GM18951 (cell line): ENCODE measurements at regions not wholly inside any gene's neighbourhood (a gene's known extent, or its start where the extent isn't known, plus 50 kb on each side); places are given as distances from the start of the nearest gene placed in this dataset.

Experiments used
- POLR2A ChIP-seq: IDR thresholded peaks from 4 replicates; pipeline ENCODE4 v1.6.1; 2011; ENCODE audit warnings: mild to moderate bottlenecking; ENCODE audit not compliant: insufficient read length, insufficient read depth; ENCODE audit errors: extremely low read depth
- in situ Hi-C: fragments of 300-500 bp; cut with MboI; formaldehyde crosslinking; loops from one replicate; pipeline ENCODE4 v1.12.0; 2022; ENCODE audit warnings: low sequenced_read_pairs, mixed read lengths, inconsistent platforms; ENCODE audit not compliant: unreplicated experiment

DNA sequence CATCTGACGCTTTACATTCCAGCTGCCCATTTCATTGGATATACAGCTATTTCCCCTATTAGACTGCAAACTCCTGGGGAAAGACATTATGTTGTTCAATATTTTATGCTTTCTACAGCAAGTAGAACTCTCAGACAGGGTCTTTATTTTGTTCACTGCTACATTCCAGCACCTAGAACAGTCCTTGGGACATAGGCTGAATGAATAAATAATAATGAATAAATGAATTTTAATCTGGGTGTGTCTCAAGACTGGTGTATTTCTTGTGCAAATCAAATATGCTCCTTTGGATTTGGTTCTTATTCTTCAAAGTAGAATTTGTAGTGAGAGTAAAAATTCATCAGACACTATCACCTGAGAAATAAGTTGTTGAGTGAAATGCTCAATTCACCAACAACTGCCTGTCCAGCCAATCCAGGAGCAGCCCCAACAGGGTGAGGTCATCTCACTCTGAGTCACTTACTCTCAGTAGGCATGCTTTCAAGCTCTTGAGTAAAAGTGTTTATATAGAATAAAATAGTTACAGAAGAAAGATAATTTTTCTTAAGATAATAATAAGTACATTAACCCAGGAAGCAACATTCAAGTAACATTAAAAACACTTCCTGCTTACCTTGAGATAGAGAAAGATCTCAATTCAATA, 287.5 kb upstream of the NPVF start:
- no peak for TF ChIP-seq POLR2A
- in situ Hi-C loops, result no loop called here

- in situ Hi-C loops, result no loop called here
- no peak for TF ChIP-seq POLR2A
Measured at GRCh38 chr7:25517906-25518305, 289.6 kb upstream of the NPVF start.

DNA sequence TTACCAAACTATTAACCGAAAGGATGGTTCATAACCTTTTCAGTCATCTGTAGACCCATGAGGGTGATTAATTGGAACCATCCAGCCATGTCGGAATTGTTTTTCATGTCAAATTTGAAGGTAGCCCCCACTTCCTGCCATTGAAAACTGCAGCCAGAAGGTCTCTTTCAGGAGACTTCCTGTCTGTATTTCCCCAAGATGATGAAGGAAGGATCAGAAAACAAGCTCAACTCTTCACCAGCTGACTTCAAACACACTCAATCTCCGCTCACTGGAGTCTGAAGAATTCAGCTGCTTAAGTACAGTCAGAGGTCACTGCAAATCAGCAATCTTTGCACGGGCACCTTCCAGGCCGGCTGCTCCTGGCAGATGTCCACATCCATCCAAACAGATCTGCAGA, 291.7 kb upstream of the NPVF start:
- in situ Hi-C loops, result no loop called here
- no peak for TF ChIP-seq POLR2A

DNA sequence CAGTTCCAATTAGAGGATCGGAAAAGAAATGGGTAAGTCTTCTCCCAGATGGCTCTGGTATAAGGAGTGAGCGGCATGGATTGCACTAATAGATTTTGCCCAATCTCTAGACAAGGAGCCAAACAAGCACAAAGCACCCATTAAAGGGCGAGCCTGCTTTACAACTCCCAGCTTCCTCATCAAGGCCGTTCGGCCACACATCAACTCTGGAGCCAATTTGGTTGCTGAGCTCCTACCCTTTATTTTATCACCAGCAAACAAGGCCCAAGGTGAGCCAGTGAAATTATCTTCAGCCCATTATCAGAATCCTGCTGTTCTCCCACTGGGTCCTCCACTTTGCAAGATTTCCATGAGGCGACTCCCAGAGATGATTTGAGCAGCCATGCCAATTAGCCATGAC, 292.2 kb upstream of the NPVF start:
- in situ Hi-C loops, result no loop called here
- TF ChIP-seq POLR2A, result no peak

GRCh38 chr7:25521236-25521635, 292.9 kb upstream of the NPVF start:
- in situ Hi-C loops, result no loop called here
- no peak for TF ChIP-seq POLR2A

DNA sequence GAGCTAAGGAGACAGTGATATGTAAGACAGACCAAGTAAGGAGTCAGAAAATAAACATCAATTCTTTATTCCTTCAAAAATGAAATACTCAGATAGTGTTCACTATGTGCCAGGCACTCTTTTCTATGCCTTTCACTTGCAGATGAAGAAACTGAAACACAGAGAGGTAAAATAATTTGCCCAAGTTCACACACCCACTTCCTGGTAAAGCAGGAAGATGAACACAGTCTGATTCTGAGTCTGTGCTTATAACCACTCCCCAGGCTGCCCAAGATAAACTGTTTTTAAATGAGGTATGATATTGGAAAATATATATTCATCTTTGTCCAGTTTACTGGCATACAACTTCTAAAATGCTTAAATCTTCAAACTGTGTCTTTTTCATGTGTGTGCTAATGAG, 294.4 kb upstream of the NPVF start:
- no peak for TF ChIP-seq POLR2A
- in situ Hi-C loops, result no loop called here

DNA sequence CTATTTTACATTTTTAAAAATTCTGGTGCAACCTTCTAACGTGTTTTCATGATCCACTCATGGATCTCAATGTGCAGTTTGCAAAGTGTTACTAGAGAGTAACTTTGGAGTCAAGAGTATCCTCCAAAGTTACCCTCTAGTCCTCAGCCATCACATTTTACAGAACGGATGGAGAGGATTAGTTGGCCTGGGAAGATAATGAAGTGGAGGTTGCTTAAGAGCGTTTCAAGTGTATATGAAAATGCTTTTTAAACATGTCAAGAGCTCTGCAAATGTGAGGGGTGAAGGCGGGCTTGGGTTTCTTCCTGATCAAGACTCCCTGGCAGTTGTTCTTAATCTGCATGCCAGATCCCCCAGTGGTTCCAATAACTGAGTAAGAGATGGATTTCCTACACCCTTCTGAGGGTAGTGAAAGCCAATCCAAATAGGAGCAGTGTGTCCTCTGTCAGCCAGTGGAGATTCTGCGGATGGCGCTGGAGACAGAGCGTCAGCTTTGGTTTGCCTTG, 299.4 kb upstream of the NPVF start:
- in situ Hi-C loops, result no loop called here
- no peak for TF ChIP-seq POLR2A

DNA sequence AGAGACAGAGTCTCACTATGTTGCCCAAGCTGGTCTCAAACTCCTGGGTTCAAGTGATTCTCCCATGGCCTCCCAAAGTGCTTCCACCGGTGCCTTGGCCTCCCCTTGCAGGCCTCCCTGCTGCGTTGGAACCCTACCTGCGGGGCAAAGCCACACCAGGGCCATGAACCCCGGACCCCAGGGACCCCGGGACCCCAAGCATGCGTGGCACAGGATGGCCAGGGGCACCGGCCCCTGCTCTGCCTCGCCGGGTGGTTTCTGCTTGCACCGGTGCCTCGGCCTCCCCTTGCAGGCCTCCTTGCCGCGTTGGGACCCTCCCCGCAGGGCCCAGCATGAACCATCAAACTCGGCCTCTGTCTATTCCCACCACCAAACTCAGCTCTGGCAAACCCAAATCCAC, 301.0 kb upstream of the NPVF start:
- no peak for TF ChIP-seq POLR2A
- in situ Hi-C loops, result no loop called here

- in situ Hi-C loops, result no loop called here
- TF ChIP-seq POLR2A, result no peak
Measured at GRCh38 chr7:25536851-25537250, 308.6 kb upstream of the NPVF start.

DNA sequence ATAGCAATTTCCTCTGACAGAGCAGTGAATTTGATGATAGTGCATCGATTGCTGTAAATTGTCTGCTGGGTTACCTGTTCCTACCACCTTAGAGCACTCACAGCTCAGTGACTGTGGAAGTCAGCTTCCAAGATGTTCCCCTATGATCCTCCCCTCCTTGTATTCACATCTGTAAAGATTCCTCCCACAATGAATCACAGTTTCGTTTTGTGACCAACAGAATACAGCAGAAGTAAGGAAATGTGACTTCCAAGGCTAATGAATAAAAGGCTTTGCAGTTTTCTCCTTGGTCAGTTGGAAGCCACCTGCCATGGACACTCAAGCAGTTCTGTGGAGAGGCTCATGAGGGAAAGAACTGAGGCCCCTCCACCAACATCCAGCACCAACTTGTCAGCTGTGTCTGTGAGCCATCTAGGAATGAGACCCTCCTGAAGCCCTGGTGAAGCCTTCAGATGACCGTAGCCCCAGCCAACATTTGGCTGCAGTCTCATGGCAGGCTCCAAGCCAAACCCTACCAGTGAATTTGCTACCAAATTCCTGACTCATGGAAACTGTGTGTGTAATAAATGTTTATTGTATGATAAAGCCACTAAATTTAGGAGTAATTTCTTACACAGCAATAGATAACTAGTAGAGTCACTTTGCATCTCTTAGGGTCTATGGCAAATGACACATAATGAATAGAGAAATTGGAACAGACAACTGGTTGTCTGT, 309.5 kb upstream of the NPVF start:
- in situ Hi-C loops, result no loop called here
- no peak for TF ChIP-seq POLR2A

DNA sequence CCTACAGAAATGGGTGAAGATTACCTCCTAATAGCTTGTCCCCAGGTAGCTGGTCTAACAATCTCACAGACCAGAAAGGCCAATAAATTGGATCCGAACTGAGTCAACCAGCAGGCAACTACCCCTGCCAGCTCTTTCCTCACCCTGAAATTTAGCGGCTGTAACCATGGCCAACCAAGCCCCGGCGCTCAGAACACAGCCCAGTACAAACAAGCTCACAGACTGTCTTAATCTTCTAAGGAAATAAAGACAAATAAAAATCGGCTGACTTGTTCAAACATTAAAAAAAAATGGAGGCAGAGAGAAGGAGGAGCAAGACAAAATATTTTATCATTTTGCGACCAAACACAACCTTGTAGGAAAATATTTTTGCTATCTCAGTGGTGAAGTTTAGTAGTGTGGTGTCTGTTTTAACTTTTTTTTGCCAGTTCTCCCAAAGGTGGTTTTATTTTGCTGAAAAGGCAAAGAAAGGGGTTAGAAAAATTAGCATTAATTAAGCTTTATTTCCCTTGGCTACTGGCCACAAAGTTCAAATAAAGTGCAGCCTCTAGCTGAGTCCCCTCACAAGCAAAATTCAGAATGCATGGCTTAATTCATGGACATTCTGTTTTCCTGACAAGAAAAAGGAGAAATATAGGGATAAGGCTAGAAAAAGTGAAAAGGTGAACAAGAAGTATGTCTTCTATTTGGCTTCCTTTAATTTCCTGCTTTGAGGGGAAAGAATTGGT, 313.0 kb upstream of the NPVF start:
- in situ Hi-C loops, result no loop called here
- TF ChIP-seq POLR2A, result no peak

DNA sequence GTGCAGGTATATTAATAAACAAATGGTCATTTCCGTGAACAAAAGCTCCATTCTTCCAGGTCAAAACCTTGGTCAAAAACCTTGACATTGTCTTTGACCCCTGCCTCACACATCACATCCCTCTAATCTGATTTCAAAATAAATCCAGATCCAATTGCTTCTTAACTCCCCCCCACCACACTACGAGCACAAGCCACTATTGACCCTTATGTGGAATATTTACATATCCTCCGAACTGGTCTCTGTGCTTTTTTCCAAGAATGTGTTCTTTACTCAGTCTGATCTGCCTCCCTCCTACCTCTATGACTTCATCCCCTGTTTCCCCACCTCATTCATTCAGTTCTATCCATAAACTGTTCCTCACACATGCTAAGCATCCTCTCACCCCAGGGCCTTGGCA, 313.6 kb upstream of the NPVF start:
- no peak for TF ChIP-seq POLR2A
- in situ Hi-C loops, result no loop called here

DNA sequence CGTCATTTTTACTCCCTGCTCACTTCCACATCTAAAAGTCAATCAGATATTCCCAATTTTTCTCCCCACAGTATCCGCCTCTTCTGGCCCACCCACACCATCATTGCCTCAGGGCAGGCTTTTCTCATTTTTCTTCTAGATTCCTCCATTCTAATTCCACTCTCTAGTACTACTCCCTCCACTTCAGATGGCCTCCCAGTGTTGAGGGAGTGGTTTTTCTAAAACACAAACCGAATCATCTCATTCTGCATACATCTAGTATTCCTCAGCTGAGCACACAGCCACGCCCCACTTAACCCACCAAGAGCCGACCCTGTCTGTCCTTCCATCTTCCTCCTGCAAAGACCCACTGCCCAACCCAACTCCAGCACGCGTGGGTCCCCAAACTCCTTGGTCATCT, 314.9 kb upstream of the NPVF start:
- in situ Hi-C loops, result no loop called here
- TF ChIP-seq POLR2A, result no peak

DNA sequence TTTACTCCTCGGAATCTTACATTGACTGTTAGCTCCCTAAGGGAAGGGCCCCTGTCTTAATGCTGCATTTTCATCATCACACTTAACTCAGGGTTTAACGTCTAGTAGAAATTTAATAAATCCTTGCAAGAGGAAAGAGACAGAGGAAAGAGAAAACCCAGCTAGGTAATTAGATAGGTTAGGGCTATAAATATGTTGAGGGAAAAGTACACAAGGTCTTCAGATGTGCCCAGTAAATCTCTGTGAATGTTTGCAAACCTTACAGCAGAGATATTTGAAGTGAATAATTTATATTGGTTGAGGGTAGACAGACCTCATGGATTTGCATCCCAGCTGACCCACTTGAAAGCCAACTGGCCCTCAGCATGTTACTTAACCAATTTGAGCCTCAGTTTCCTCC, 315.5 kb upstream of the NPVF start:
- TF ChIP-seq POLR2A, result no peak

More for the DNA sequence above, 315.5 kb upstream of the NPVF start:
- in situ Hi-C loops, result no loop called here
